ENCODE measurements at regions not wholly inside any gene's neighbourhood (a gene's known extent, or its start where the extent isn't known, plus 50 kb on each side); places are given as distances from the start of the nearest gene placed in this dataset.
"Not testable (repeated sequence)": the region's sequence is repeated elsewhere in the genome, so short reads cannot be mapped to it uniquely, and the experiment has no call there.

DNA sequence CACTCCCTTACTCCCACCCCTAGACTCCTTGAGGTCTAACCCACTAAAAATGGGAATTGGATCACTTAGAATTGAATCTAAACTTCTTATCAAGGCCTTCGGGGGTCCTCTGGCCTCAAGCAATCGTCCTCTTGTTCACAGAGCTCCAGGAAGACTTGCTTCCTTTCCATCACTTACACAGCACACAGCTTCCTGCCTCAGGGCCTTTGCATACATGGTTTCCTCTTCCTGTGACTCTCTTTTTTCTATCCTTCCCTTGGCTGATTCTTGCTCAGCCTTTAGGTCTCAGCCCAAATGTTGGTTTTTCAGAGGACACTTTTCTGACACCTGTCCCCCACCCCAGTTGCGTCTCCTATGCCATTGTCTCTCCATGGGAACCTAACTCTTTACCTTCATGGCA lies 50.0 kb upstream of the ALDH1B1 start:
- DNase-seq: no peak

- DNase-seq: no peak
Measured at GRCh38 chr9:38342096-38342495, 50.4 kb upstream of the ALDH1B1 start.

- no peak for DNase-seq
Measured at GRCh38 chr9:38339496-38339895, 53.0 kb upstream of the ALDH1B1 start.

GRCh38 chr9:38339087-38339486 lies 53.4 kb upstream of the ALDH1B1 start:
- DNase-seq: peak; percentile 12

GRCh38 chr9:38338342-38339018 lies 54.0 kb upstream of the ALDH1B1 start:
- DNase-seq: no peak

- no peak for DNase-seq
Measured at GRCh38 chr9:38337706-38338264, 54.7 kb upstream of the ALDH1B1 start.

DNA sequence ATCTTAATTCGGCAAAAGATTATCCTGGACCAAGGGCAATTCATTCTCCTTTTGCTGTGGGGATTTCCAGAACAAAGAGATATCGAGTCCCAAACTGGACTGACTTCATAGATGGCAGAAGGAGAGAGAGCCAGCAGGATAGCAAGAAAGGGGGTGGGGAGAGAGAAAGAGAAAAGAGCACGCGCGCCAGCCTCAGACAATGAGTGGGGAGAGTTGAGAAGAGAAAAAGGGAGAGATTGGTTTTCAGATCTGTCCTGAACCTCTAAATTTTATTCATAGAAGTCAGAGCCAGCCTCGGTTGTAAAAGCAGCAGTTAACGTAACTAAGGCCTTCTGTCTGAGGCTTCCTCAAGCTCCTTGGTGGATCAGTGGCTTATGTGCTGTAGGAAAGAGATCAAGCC lies 55.3 kb upstream of the ALDH1B1 start:
- no peak for DNase-seq

DNA sequence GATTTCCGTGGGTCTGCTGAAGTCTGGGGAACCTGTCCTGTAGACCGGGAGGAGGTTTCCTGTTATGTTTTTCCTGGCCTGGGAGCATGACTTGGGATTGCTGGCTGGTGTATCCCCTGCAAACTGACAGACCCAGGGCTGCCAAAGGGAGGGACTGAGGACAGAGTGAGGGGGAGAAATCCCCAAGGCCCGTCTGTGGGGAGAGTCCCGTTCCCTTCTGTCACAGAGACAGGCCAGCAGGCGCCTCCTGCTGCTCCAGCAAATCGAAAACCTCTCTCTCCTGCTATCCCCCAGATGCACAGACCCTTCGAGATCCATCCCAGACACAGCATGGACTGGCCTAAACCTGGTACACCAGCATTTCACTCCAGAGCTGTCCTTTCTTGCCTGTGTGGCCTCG lies 56.2 kb upstream of the ALDH1B1 start:
- DNase-seq: no peak

DNA sequence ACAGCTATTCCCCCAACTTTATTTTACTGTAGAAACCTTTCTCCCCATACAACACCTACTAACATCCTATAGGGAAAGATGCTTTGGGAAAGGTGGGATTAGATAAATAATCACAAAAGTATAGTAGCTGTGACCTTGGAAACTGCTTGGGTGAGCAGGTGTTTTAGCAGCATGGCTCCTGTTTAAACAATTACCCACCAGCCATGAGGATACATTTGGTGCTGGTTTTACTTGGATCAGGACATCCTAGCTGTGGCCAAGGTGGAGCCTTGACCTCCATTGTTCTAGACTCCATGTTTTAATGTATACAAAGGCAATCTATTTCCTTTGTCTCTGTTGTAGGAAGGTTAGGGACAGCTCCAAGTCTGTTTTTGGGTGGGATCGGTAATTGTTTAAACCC lies 56.8 kb upstream of the ALDH1B1 start:
- no peak for DNase-seq

GRCh38 chr9:38334234-38334633 lies 58.3 kb upstream of the ALDH1B1 start:
- no peak for DNase-seq

DNA sequence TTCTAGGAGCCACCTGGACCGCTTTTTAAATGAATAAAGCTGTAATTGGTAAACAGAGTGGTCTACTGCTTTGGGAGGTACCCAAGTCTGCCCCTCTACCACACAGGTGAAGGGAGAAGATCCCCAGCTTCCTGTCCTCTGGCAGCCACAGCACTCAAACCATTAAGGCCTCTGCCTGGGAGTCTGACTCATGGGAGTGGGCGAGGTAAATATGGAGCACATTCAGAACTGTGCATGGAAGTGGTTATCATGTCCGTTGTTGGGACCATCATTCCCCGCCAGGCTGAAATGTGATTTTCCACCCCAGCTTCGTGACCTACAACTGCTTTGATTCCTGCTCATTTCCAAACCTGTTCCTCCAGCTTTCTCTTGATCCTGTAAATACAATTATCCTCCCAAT lies 59.5 kb upstream of the ALDH1B1 start:
- no peak for DNase-seq

DNA sequence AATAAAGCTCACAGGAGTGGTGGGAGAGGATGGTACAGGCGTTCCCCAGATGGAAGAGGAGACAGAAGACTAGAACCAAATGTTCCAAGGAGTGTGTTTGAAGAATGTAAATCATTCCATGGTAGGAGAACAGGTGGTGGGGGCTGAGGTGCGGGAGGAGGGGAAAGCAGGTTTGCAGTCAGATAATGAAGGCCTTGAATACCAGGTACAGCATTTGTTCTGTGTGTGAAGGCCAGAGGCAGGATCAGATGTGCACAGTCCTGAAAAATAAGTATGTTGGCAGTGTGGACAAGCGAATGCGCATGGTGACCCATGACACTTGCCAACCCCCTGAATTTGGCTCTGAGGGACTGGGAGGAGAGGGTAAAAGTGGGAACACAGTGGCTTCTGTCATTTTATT lies 59.9 kb upstream of the ALDH1B1 start:
- DNase-seq: no peak

GRCh38 chr9:38331141-38331540 lies 61.4 kb upstream of the ALDH1B1 start:
- no peak for DNase-seq

GRCh38 chr9:38329968-38330367 lies 62.5 kb upstream of the ALDH1B1 start:
- no peak for DNase-seq

DNA sequence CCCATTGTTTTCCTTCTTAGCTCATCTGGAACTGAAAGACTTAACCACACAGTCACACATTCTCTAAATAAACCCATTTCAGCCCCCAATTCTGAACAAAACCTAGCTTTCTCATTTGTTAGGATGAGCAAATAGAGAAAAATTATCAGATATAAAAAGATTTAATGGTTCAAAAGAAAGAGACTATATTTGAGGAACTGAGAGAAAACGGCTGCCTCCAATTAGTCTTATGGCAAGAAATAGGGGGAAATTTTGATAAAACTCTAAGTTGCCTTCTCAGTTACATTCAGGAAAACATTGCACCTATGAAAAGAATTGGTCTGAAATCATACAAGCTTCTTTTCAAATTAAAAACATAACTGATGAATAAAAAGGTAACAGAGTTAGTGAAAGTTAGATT lies 63.7 kb upstream of the ALDH1B1 start:
- no peak for DNase-seq

- no peak for DNase-seq
Measured at GRCh38 chr9:38326122-38326521, 66.4 kb upstream of the ALDH1B1 start.

GRCh38 chr9:38324213-38324612 lies 68.3 kb upstream of the ALDH1B1 start:
- DNase-seq: not testable (repeated sequence)

DNA sequence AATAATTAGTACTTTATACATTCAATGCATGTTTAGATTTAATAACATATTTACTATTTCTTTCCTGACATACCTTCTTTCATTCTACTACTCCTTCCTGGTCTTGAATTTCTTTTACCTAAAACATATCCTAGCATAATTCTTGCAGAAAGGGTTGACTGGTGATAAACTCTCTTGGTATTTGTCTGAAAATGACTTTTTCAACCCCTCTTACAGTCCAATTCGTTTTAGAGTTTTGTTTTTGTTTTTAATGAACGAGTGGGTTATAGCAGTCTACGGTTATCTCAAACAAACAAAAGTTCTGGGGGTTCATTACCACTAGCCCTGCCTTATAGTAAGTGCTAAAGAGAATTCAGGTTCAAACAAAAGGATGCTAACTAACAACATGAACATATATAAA lies 69.6 kb upstream of the ALDH1B1 start:
- no peak for DNase-seq

DNA sequence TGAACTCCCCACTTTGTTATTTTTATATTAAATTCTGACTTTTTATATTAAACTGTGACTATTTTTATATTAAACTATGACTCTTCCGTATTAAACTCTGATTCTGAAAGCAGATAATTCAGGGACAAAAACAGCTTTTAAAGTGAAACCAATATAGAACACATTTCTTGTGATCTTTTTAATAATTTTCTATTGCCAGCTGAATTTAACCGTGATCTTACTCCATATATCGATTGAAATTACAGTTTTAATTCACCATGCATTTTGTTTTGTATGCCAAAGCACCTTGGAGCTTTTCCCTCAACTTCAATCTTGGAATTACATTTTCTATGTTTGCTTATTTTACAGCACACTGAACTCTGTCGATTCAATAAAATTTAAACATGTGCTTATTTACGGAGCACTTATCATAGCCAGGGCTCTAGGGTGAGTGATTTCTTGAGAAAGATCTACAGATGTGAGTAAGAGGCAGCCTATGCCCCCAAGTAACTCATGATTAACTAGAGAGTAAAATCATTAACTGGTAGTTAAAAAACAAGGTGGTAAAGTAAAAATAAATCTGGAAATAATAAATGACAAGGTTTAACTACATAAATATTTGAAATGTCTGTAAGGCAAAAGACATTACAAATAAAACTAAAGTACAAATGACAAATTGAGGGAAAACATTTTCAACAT lies 72.9 kb upstream of the ALDH1B1 start:
- DNase-seq: no peak

- no peak for DNase-seq
Measured at GRCh38 chr9:38318759-38319495, 73.6 kb upstream of the ALDH1B1 start.

GRCh38 chr9:38316166-38316780 lies 76.2 kb upstream of the ALDH1B1 start:
- no peak for DNase-seq

DNA sequence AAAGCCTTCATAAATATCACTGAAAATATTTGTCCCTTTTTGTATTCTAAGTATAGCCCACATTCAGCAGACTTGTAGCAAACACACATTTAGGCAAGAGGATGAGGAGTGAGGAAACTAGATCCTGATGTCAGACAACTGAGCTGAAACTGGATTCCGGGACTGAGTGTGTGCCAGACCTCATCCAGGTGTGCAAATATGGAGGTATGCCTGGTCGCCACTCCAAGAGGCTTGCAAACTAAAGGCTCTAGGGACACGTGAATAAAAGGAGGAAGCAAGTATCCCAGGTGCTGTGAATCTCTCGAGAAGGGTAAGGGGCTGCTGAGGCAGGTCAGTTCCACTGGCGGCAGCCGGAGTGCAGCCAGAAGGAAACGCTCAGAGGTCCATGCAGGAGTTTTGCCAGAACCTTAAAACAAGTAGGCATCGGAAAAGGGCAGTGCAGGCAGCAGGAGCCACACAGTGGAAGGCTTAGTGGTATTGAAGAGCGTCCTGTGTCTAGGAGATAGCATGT lies 77.4 kb upstream of the ALDH1B1 start:
- DNase-seq: no peak

DNA sequence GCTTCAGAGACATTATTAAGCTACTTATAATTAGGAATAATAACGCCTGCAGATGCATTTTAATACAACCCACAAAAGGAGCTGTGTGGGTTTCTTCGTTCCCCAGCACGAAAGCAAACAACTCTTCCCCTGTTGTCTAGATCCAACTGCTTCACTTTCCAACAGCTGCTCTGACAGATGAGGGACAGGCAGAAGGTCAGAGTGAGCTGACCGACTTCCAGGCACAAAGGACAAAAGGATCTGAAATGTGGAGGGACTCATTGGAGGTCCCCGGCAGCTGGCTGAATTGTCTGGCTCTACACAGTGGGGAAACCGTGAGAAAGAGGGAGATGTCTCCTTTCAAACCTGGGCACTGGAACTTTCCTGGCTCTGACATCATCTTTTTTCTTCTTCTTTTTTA lies 79.1 kb upstream of the ALDH1B1 start:
- DNase-seq: no peak
